WTC11 (cell line): ENCODE measurements at regions not wholly inside any gene's neighbourhood (a gene's known extent, or its start where the extent isn't known, plus 50 kb on each side); places are given as distances from the start of the nearest gene placed in this dataset.

Experiments
- ATAC-seq: fragments of 200-7000 bp; cut with Tn5 transposase; 2 replicates; pipeline ENCODE4 v1.10.0; 2021; ENCODE audit warnings: mild to moderate bottlenecking, moderate library complexity
- CTCF ChIA-PET: fragments of 300-600 bp; sonication (Branson Sonifier 250); formaldehyde crosslinking; loops from one replicate; lab custom pipeline; 2021; ENCODE audit warnings: antibody characterized with exemption; lab: Charles Lee
- POLR2A ChIA-PET: fragments of 350-600 bp; sonication (Branson Sonifier 250); formaldehyde crosslinking; loops from one replicate; lab custom pipeline; 2021; ENCODE audit warnings: antibody characterized with exemption; lab: Charles Lee
- DNase-seq: peaks from one replicate; pipeline ENCODE4 v3.0.0; 2021; ENCODE audit warnings: low spot score
- H3K27ac Mint-ChIP-seq: 2 replicates; pipeline ENCODE4 v1.8.0; 2021; ENCODE audit warnings: mixed read lengths
- H3K27me3 Mint-ChIP-seq: 2 replicates; pipeline ENCODE4 v1.8.0; 2021; ENCODE audit warnings: low read depth, mild to moderate bottlenecking, moderate library complexity, mixed read lengths
- H3K36me3 Mint-ChIP-seq: 2 replicates; pipeline ENCODE4 v1.8.0; 2021; ENCODE audit warnings: mixed read lengths
- H3K4me1 Mint-ChIP-seq: 2 replicates; pipeline ENCODE4 v1.8.0; 2022; ENCODE audit warnings: mixed read lengths
- H3K4me3 Mint-ChIP-seq: 2 replicates; pipeline ENCODE4 v1.8.0; 2021; ENCODE audit warnings: mild to moderate bottlenecking, moderate library complexity, mixed read lengths
- H3K9me3 Mint-ChIP-seq: 2 replicates; pipeline ENCODE4 v1.8.0; 2021; ENCODE audit warnings: mixed read lengths
- EMX1 ChIP-seq: fragments of 250-450 bp; sonication (Bioruptor Pico); IDR thresholded peaks from 2 replicates; pipeline ENCODE4 v1.8.0; 2021; ENCODE audit warnings: mild to moderate bottlenecking
- GABPB1 ChIP-seq: sonication (generic); formaldehyde crosslinking; IDR thresholded peaks from 2 replicates; pipeline ENCODE4 v1.8.1; 2023; ENCODE audit warnings: mild to moderate bottlenecking, missing genetic modification reagents
- GRHL2 ChIP-seq: fragments of 250-450 bp; sonication (Bioruptor Pico); IDR thresholded peaks from 2 replicates; pipeline ENCODE4 v1.8.0; 2022; ENCODE audit warnings: mild to moderate bottlenecking, moderate library complexity; ENCODE audit not compliant: insufficient replicate concordance, severe bottlenecking
- GTF2I ChIP-seq: fragments of 250-450 bp; sonication (Bioruptor Pico); conservative IDR thresholded peaks from 2 replicates; pipeline ENCODE4 v1.4.0; 2021; ENCODE audit warnings: mild to moderate bottlenecking
- NFE2L1 ChIP-seq: sonication (generic); formaldehyde crosslinking; IDR thresholded peaks from 2 replicates; pipeline ENCODE4 v1.8.1; 2023; ENCODE audit warnings: missing genetic modification reagents
- NR1H2 ChIP-seq: sonication (generic); formaldehyde crosslinking; IDR thresholded peaks from 2 replicates; pipeline ENCODE4 v1.9.0; 2021; ENCODE audit warnings: mild to moderate bottlenecking, moderate library complexity, missing genetic modification reagents
- NR2C2 ChIP-seq: sonication (generic); formaldehyde crosslinking; IDR thresholded peaks from 2 replicates; pipeline ENCODE4 v1.8.0; 2022; ENCODE audit warnings: mild to moderate bottlenecking, missing genetic modification reagents
- SMAD3 ChIP-seq: sonication (generic); formaldehyde crosslinking; IDR thresholded peaks from 2 replicates; pipeline ENCODE4 v1.8.0; 2022; ENCODE audit warnings: missing genetic modification reagents, mild to moderate bottlenecking, borderline replicate concordance
- TEAD4 ChIP-seq: sonication (generic); formaldehyde crosslinking; IDR thresholded peaks from 2 replicates; pipeline ENCODE4 v1.8.0; 2022; ENCODE audit warnings: mild to moderate bottlenecking, missing genetic modification reagents
- ZNF219 ChIP-seq: sonication (generic); formaldehyde crosslinking; IDR thresholded peaks from 2 replicates; pipeline ENCODE4 v1.8.0; 2023; ENCODE audit warnings: missing genetic modification reagents, mild to moderate bottlenecking, borderline replicate concordance
- ZNF263 ChIP-seq: sonication (generic); formaldehyde crosslinking; IDR thresholded peaks from 2 replicates; pipeline ENCODE4 v1.8.1; 2022; ENCODE audit warnings: low read depth, mild to moderate bottlenecking, moderate library complexity, missing genetic modification reagents
- TF ChIP-seq, protein P1 (sequence below): sonication (generic); formaldehyde crosslinking; IDR thresholded peaks from 2 replicates; pipeline ENCODE4 v1.8.1; 2022; ENCODE audit warnings: mild to moderate bottlenecking, moderate library complexity, missing genetic modification reagents
- TF ChIP-seq, protein P2 (sequence below): sonication (generic); formaldehyde crosslinking; IDR thresholded peaks from 2 replicates; pipeline ENCODE4 v1.8.0; 2022; ENCODE audit warnings: mild to moderate bottlenecking, missing genetic modification reagents
- TF ChIP-seq, protein P3 (sequence below): sonication (generic); formaldehyde crosslinking; conservative IDR thresholded peaks from 2 replicates; pipeline ENCODE4 v1.8.1; 2023; ENCODE audit warnings: mild to moderate bottlenecking, low read depth, missing genetic modification reagents, moderate library complexity
- TF ChIP-seq, protein P4 (sequence below): sonication (generic); formaldehyde crosslinking; IDR thresholded peaks from 2 replicates; pipeline ENCODE4 v1.8.0; 2022; ENCODE audit warnings: mild to moderate bottlenecking, missing genetic modification reagents
- TF ChIP-seq, protein P5 (sequence below): sonication (generic); formaldehyde crosslinking; IDR thresholded peaks from 2 replicates; pipeline ENCODE4 v1.8.0; 2023; ENCODE audit warnings: missing genetic modification reagents, mild to moderate bottlenecking, borderline replicate concordance
- TF ChIP-seq, protein P6 (sequence below): fragments of 250-450 bp; sonication (Bioruptor Pico); IDR thresholded peaks from 2 replicates; pipeline ENCODE4 v2.1.2; 2022; ENCODE audit warnings: mild to moderate bottlenecking, moderate library complexity
- TF ChIP-seq, protein P7 (sequence below): sonication (generic); formaldehyde crosslinking; IDR thresholded peaks from 2 replicates; pipeline ENCODE4 v1.8.1; 2023; ENCODE audit warnings: mild to moderate bottlenecking, moderate library complexity, missing genetic modification reagents
- TF ChIP-seq, protein P8 (sequence below): sonication (generic); formaldehyde crosslinking; IDR thresholded peaks from 2 replicates; pipeline ENCODE4 v1.8.1; 2022; ENCODE audit warnings: low read depth, missing genetic modification reagents, borderline replicate concordance

DNA sequence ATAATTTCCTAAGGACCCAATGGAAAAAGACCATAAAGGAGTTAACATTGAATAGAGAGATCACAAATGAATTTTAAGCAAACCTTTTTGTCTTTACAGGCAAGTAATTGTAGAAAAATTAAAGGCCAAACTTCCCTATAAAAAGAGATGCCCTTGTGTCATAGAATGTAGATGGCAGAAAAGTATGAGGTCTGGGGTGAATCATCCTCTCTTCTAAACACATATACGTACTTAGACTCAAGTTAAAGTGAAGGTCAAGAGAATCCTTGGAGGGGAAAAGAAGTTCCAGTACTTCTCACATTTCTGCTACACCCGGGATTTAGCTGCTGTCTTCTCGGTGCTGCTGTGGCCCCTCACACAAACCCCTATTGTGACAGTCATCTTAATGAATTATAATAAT is 116.2 kb upstream of the ARID2 start (continued):
- TF ChIP-seq, protein P1, sequence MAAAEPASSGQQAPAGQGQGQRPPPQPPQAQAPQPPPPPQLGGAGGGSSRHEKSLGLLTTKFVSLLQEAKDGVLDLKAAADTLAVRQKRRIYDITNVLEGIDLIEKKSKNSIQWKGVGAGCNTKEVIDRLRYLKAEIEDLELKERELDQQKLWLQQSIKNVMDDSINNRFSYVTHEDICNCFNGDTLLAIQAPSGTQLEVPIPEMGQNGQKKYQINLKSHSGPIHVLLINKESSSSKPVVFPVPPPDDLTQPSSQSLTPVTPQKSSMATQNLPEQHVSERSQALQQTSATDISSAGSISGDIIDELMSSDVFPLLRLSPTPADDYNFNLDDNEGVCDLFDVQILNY (CRISPR knock-in tag), result no peak
- TF ChIP-seq ZNF219 (CRISPR knock-in tag), result no peak
- TF ChIP-seq GRHL2 (CRISPR knock-in tag), result no peak
- no peak for TF ChIP-seq EMX1
- TF ChIP-seq, protein P2, sequence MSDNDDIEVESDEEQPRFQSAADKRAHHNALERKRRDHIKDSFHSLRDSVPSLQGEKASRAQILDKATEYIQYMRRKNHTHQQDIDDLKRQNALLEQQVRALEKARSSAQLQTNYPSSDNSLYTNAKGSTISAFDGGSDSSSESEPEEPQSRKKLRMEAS (CRISPR knock-in tag), result no peak

DNA sequence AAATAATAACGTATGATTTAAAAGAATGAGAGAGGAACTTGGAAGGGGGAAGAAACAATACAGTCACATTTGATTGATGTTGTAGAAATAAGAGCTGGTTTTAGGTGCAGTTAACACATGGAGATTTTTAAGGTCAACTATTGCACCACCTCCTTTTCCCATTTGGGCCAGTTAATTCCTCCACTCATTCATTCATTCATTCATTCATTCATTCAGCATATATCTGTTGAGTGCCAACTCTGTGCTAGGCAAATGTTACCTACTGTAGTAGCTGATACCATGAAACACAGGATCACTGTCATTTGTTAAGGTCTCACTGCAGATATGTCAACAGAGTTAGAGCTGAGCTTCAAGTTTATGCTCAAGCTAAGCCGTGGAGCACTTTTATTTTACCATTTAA is 115.7 kb upstream of the ARID2 start:
- no peak for ATAC-seq
- CTCF ChIA-PET, result no interaction called here
- Mint-ChIP-seq H3K27ac (no peak overlapping the region), H3K9me3 (no peaks in the 10 kb centered on the region), H3K36me3 (no peaks in the 10 kb centered on the region), H3K4me3 (no peak overlapping the region), H3K27me3 (no peaks in the 10 kb centered on the region), H3K4me1 (no peaks in the 10 kb centered on the region)
- DNase-seq, result no peak
- POLR2A ChIA-PET, result no interaction called here
- TF ChIP-seq ZNF263 (CRISPR knock-in tag), result no peak
- TF ChIP-seq, protein P3, sequence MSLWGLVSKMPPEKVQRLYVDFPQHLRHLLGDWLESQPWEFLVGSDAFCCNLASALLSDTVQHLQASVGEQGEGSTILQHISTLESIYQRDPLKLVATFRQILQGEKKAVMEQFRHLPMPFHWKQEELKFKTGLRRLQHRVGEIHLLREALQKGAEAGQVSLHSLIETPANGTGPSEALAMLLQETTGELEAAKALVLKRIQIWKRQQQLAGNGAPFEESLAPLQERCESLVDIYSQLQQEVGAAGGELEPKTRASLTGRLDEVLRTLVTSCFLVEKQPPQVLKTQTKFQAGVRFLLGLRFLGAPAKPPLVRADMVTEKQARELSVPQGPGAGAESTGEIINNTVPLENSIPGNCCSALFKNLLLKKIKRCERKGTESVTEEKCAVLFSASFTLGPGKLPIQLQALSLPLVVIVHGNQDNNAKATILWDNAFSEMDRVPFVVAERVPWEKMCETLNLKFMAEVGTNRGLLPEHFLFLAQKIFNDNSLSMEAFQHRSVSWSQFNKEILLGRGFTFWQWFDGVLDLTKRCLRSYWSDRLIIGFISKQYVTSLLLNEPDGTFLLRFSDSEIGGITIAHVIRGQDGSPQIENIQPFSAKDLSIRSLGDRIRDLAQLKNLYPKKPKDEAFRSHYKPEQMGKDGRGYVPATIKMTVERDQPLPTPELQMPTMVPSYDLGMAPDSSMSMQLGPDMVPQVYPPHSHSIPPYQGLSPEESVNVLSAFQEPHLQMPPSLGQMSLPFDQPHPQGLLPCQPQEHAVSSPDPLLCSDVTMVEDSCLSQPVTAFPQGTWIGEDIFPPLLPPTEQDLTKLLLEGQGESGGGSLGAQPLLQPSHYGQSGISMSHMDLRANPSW (CRISPR knock-in tag), result no peak
- TF ChIP-seq, protein P4, sequence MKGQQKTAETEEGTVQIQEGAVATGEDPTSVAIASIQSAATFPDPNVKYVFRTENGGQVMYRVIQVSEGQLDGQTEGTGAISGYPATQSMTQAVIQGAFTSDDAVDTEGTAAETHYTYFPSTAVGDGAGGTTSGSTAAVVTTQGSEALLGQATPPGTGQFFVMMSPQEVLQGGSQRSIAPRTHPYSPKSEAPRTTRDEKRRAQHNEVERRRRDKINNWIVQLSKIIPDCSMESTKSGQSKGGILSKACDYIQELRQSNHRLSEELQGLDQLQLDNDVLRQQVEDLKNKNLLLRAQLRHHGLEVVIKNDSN (CRISPR knock-in tag), result no peak
- no peak for TF ChIP-seq NFE2L1
- TF ChIP-seq GABPB1, result no peak
- TF ChIP-seq SMAD3, result no peak
- TF ChIP-seq, protein P5, sequence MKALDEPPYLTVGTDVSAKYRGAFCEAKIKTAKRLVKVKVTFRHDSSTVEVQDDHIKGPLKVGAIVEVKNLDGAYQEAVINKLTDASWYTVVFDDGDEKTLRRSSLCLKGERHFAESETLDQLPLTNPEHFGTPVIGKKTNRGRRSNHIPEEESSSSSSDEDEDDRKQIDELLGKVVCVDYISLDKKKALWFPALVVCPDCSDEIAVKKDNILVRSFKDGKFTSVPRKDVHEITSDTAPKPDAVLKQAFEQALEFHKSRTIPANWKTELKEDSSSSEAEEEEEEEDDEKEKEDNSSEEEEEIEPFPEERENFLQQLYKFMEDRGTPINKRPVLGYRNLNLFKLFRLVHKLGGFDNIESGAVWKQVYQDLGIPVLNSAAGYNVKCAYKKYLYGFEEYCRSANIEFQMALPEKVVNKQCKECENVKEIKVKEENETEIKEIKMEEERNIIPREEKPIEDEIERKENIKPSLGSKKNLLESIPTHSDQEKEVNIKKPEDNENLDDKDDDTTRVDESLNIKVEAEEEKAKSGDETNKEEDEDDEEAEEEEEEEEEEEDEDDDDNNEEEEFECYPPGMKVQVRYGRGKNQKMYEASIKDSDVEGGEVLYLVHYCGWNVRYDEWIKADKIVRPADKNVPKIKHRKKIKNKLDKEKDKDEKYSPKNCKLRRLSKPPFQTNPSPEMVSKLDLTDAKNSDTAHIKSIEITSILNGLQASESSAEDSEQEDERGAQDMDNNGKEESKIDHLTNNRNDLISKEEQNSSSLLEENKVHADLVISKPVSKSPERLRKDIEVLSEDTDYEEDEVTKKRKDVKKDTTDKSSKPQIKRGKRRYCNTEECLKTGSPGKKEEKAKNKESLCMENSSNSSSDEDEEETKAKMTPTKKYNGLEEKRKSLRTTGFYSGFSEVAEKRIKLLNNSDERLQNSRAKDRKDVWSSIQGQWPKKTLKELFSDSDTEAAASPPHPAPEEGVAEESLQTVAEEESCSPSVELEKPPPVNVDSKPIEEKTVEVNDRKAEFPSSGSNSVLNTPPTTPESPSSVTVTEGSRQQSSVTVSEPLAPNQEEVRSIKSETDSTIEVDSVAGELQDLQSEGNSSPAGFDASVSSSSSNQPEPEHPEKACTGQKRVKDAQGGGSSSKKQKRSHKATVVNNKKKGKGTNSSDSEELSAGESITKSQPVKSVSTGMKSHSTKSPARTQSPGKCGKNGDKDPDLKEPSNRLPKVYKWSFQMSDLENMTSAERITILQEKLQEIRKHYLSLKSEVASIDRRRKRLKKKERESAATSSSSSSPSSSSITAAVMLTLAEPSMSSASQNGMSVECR (CRISPR knock-in tag), result no peak
- no peak for TF ChIP-seq GTF2I (CRISPR knock-in tag)
- no peak for TF ChIP-seq NR2C2 (CRISPR knock-in tag)

DNA sequence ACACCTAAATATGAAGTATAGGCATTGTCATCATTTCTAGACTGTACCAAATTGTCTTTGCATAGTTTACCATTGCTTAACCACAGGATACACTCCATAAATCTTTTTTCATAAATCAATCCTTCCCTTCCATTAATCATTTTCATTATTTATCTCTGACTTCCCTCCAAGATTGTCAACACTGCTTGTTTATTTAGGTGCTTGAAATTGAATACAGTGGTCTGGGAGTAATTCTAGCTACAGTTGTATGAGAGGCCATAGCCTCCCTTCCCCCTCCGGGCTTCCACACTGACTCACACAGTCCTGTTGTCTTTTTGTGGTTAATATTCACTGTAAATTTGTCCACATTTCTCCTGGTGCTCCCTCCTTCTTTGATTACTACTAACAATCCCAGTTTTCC is 114.2 kb upstream of the ARID2 start:
- ChIA-PET POLR2A (no interaction called here), CTCF (no interaction called here)
- Mint-ChIP-seq H3K27me3 (no peaks in the 10 kb centered on the region), H3K4me1 (no peaks in the 10 kb centered on the region), H3K9me3 (no peaks in the 10 kb centered on the region), H3K27ac (no peak overlapping the region), H3K4me3 (no peak overlapping the region), H3K36me3 (no peaks in the 10 kb centered on the region)
- DNase-seq (no peak), ATAC-seq (no peak)
- TF ChIP-seq, protein P4 (CRISPR knock-in tag), result no peak
- TF ChIP-seq GABPB1 (no peak), TEAD4 (CRISPR knock-in tag) (no peak), NR1H2 (CRISPR knock-in tag) (no peak)
- TF ChIP-seq, protein P6, sequence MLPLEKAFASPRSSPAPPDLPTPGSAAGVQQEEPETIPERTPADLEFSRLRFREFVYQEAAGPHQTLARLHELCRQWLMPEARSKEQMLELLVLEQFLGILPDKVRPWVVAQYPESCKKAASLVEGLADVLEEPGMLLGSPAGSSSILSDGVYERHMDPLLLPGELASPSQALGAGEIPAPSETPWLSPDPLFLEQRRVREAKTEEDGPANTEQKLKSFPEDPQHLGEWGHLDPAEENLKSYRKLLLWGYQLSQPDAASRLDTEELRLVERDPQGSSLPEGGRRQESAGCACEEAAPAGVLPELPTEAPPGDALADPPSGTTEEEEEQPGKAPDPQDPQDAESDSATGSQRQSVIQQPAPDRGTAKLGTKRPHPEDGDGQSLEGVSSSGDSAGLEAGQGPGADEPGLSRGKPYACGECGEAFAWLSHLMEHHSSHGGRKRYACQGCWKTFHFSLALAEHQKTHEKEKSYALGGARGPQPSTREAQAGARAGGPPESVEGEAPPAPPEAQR, result no peak
- TF ChIP-seq, protein P7, sequence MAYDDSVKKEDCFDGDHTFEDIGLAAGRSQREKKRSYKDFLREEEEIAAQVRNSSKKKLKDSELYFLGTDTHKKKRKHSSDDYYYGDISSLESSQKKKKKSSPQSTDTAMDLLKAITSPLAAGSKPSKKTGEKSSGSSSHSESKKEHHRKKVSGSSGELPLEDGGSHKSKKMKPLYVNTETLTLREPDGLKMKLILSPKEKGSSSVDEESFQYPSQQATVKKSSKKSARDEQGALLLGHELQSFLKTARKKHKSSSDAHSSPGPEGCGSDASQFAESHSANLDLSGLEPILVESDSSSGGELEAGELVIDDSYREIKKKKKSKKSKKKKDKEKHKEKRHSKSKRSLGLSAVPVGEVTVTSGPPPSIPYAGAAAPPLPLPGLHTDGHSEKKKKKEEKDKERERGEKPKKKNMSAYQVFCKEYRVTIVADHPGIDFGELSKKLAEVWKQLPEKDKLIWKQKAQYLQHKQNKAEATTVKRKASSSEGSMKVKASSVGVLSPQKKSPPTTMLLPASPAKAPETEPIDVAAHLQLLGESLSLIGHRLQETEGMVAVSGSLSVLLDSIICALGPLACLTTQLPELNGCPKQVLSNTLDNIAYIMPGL (CRISPR knock-in tag), result no peak
- TF ChIP-seq, protein P8, sequence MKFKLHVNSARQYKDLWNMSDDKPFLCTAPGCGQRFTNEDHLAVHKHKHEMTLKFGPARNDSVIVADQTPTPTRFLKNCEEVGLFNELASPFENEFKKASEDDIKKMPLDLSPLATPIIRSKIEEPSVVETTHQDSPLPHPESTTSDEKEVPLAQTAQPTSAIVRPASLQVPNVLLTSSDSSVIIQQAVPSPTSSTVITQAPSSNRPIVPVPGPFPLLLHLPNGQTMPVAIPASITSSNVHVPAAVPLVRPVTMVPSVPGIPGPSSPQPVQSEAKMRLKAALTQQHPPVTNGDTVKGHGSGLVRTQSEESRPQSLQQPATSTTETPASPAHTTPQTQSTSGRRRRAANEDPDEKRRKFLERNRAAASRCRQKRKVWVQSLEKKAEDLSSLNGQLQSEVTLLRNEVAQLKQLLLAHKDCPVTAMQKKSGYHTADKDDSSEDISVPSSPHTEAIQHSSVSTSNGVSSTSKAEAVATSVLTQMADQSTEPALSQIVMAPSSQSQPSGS, result no peak
